Ectodermal cell (in vitro differentiated cells): ENCODE measurements at regions not wholly inside any gene's neighbourhood (a gene's known extent, or its start where the extent isn't known, plus 50 kb on each side); places are given as distances from the start of the nearest gene placed in this dataset.
A peak's percentile ranks its signal among the peaks of the same experiment; 100 is the strongest.

Source experiments
- H3K27ac ChIP-seq: 2 replicates; pipeline ENCODE4 v1.7.0; 2013; ENCODE audit warnings: mild to moderate bottlenecking, low read depth, low read length; ENCODE audit not compliant: insufficient read depth, poor library complexity, severe bottlenecking
- H3K27me3 ChIP-seq: 2 replicates; pipeline ENCODE4 v1.7.0; 2013; ENCODE audit warnings: mild to moderate bottlenecking, low read length; ENCODE audit not compliant: insufficient read depth, control insufficient read depth, poor library complexity, severe bottlenecking
- H3K36me3 ChIP-seq: one replicate; pipeline ENCODE4 v1.7.0; 2013; ENCODE audit warnings: low read length; ENCODE audit not compliant: control insufficient read depth, insufficient read depth
- H3K4me1 ChIP-seq: one replicate; pipeline ENCODE4 v1.7.0; 2013; ENCODE audit warnings: low read length; ENCODE audit not compliant: control insufficient read depth, insufficient read depth
- H3K4me3 ChIP-seq: 2 replicates; pipeline ENCODE4 v1.7.0; 2013; ENCODE audit warnings: low read depth, low read length, control low read depth; ENCODE audit not compliant: insufficient read depth
- H3K9me3 ChIP-seq: 2 replicates; pipeline ENCODE4 v1.7.0; 2013; ENCODE audit warnings: mild to moderate bottlenecking, low read length, moderate library complexity; ENCODE audit not compliant: control insufficient read depth
- WGBS, 2 experiments: methylation state at CpG; one replicate each; pipeline ENCODE4 v1.1.7; 2013; ENCODE audit warnings: missing lambda C conversion rate in 2 of 2; 5-methylcytosine and 5-hydroxymethylcytosine counted together

GRCh38 chr14:54182419-54183045 is 214.3 kb upstream of the CDKN3 start:
- 92% methylated on average over 2 of the region's 2 CpGs for WGBS, 2 experiments
- Histone ChIP-seq H3K4me3 (no peak overlapping the region), H3K27ac (no peak overlapping the region), H3K9me3 (no peaks in the 10 kb centered on the region), H3K27me3 (no peaks in the 10 kb centered on the region), H3K4me1 (peaks cover 4% of the 10 kb centered on the region), H3K36me3 (no peaks in the 10 kb centered on the region)

GRCh38 chr14:54186821-54187763 is 209.7 kb upstream of the CDKN3 start:
- H3K27ac ChIP-seq, result peak overlapping the region; percentile 50
- no peaks in the 10 kb centered on the region for H3K27me3 ChIP-seq
- peaks cover 15% of the 10 kb centered on the region for H3K4me1 ChIP-seq
- WGBS, 2 experiments, result 88 to 93% methylated on average over 7 of the region's 7 CpGs
- H3K36me3 ChIP-seq, result no peaks in the 10 kb centered on the region
- no peaks in the 10 kb centered on the region for H3K9me3 ChIP-seq
- H3K4me3 ChIP-seq, result no peak overlapping the region

- no peak overlapping the region for H3K27ac ChIP-seq
- 90 to 91% methylated on average over 16 of the region's 16 CpGs for WGBS, 2 experiments
Measured at GRCh38 chr14:54188064-54188666, 208.6 kb upstream of the CDKN3 start.

GRCh38 chr14:54189333-54189732 is 207.5 kb upstream of the CDKN3 start:
- H3K27ac ChIP-seq, result no peak overlapping the region
- peaks cover 15% of the 10 kb centered on the region for H3K4me1 ChIP-seq
- no peaks in the 10 kb centered on the region for H3K27me3 ChIP-seq
- no peak overlapping the region for H3K4me3 ChIP-seq
- no CpG with 5 or more reads among the region's 1 CpG for WGBS, 2 experiments
- no peaks in the 10 kb centered on the region for H3K9me3 ChIP-seq
- H3K36me3 ChIP-seq, result no peaks in the 10 kb centered on the region

More at GRCh38 chr14:54188064-54188666, 208.6 kb upstream of the CDKN3 start:
- H3K4me1 ChIP-seq, result peaks cover 15% of the 10 kb centered on the region
- H3K4me3 ChIP-seq, result no peak overlapping the region
- no peaks in the 10 kb centered on the region for H3K27me3 ChIP-seq
- H3K36me3 ChIP-seq, result no peaks in the 10 kb centered on the region
- H3K9me3 ChIP-seq, result no peaks in the 10 kb centered on the region

- H3K9me3 ChIP-seq, result no peaks in the 10 kb centered on the region
- H3K4me1 ChIP-seq, result peaks cover 15% of the 10 kb centered on the region
- whole genome bisulfite sequencing, 2 experiments, result 63 to 84% methylated on average over 3 to 4 of the region's 4 CpGs
- no peaks in the 10 kb centered on the region for H3K36me3 ChIP-seq
- no peaks in the 10 kb centered on the region for H3K27me3 ChIP-seq
- no peak overlapping the region for H3K27ac ChIP-seq
- H3K4me3 ChIP-seq, result no peak overlapping the region
Measured at GRCh38 chr14:54189748-54190354, 207.0 kb upstream of the CDKN3 start.

- Histone ChIP-seq H3K27ac (no peak overlapping the region), H3K4me1 (peaks cover 15% of the 10 kb centered on the region), H3K9me3 (no peaks in the 10 kb centered on the region), H3K4me3 (no peak overlapping the region), H3K36me3 (no peaks in the 10 kb centered on the region), H3K27me3 (no peaks in the 10 kb centered on the region)
- 86 to 94% methylated on average over 1 to 2 of the region's 2 CpGs for WGBS, 2 experiments
Measured at GRCh38 chr14:54191846-54192245, 205.0 kb upstream of the CDKN3 start.

GRCh38 chr14:54192610-54193009 is 204.2 kb upstream of the CDKN3 start:
- Histone ChIP-seq H3K27ac (no peak overlapping the region), H3K36me3 (no peaks in the 10 kb centered on the region), H3K4me1 (peaks cover 11% of the 10 kb centered on the region), H3K4me3 (no peak overlapping the region), H3K27me3 (no peaks in the 10 kb centered on the region), H3K9me3 (no peaks in the 10 kb centered on the region)
- WGBS, 2 experiments, result 66 to 78% methylated on average over 2 of the region's 2 CpGs

- Histone ChIP-seq H3K27me3 (no peaks in the 10 kb centered on the region), H3K36me3 (no peaks in the 10 kb centered on the region), H3K4me1 (peaks cover 7% of the 10 kb centered on the region), H3K27ac (no peak overlapping the region), H3K4me3 (no peak overlapping the region), H3K9me3 (no peaks in the 10 kb centered on the region)
- WGBS, 2 experiments, result 73 to 76% methylated on average over 3 of the region's 3 CpGs
Measured at GRCh38 chr14:54193871-54194270, 202.9 kb upstream of the CDKN3 start.

GRCh38 chr14:54194501-54194900 is 202.3 kb upstream of the CDKN3 start:
- H3K4me1 ChIP-seq, result peaks cover 7% of the 10 kb centered on the region
- H3K36me3 ChIP-seq, result no peaks in the 10 kb centered on the region
- H3K27ac ChIP-seq, result no peak overlapping the region
- no peak overlapping the region for H3K4me3 ChIP-seq
- 80 to 94% methylated on average over 1 to 2 of the region's 2 CpGs for WGBS, 2 experiments
- H3K27me3 ChIP-seq, result no peaks in the 10 kb centered on the region
- H3K9me3 ChIP-seq, result no peaks in the 10 kb centered on the region

GRCh38 chr14:54197369-54197768 is 199.4 kb upstream of the CDKN3 start:
- Histone ChIP-seq H3K36me3 (no peaks in the 10 kb centered on the region), H3K4me1 (no peaks in the 10 kb centered on the region), H3K27me3 (no peaks in the 10 kb centered on the region), H3K9me3 (no peaks in the 10 kb centered on the region), H3K4me3 (no peak overlapping the region), H3K27ac (no peak overlapping the region)
- WGBS, 2 experiments, result 78 to 81% methylated on average over 1 of the region's 1 CpG
